NCI-H226 (cell line): ENCODE measurements at regions not wholly inside any gene's neighbourhood (a gene's known extent, or its start where the extent isn't known, plus 50 kb on each side); places are given as distances from the start of the nearest gene placed in this dataset.
"Not testable (repeated sequence)": the region's sequence is repeated elsewhere in the genome, so short reads cannot be mapped to it uniquely, and the experiment has no call there.

Source experiments
- DNase-seq: peaks from one replicate; pipeline ENCODE4 v3.0.0-alpha.2; 2015

GRCh38 chr2:7609974-7610373 is 692.8 kb downstream of the RNF144A start:
- no peak for DNase-seq

- no peak for DNase-seq
Observed at GRCh38 chr2:7611750-7612149, 694.5 kb downstream of the RNF144A start.

- DNase-seq, result peak; percentile 69
Observed at GRCh38 chr2:7612969-7613368, 695.8 kb downstream of the RNF144A start.

GRCh38 chr2:7613831-7614230 is 696.6 kb downstream of the RNF144A start:
- DNase-seq, result no peak

- no peak for DNase-seq
Observed at GRCh38 chr2:7618031-7618430, 700.8 kb downstream of the RNF144A start.

DNA sequence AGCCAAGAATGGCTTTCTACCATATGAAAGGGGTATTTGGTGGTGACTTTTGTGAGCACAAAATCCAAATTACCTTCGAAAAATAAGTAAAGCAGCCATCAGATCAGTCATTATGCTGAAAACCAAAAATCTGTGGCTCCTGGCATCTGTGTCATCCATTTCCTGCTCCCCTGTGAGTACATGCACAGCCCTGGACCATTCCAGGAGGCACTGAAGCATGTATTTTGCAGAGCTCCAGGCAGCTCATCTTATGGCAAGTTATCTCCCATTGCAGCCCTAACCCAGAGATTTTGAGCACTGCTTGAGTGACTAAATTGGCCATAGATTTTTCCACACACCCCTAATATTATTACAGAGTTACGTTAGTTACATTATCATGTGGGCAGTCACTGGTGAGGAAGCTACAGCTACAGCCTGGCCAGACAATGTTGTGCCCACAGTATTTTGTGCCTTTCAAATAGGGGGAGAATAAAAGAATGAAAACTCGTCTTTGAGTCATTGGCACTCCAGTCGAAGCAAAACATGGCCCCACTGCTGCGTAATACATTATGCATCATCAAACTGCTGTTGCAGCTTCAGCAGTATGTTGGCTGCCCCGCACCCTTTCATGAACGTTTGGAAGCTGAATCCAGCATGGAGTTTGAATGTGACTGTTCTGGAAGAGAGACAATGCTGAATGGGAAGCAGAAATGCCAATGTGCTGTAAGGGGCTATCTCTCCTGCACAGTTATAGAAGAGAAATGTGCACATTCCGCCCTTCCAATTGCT is 702.2 kb downstream of the RNF144A start:
- DNase-seq, result no peak

GRCh38 chr2:7620255-7620654 is 703.0 kb downstream of the RNF144A start:
- peak; percentile 26 for DNase-seq

DNA sequence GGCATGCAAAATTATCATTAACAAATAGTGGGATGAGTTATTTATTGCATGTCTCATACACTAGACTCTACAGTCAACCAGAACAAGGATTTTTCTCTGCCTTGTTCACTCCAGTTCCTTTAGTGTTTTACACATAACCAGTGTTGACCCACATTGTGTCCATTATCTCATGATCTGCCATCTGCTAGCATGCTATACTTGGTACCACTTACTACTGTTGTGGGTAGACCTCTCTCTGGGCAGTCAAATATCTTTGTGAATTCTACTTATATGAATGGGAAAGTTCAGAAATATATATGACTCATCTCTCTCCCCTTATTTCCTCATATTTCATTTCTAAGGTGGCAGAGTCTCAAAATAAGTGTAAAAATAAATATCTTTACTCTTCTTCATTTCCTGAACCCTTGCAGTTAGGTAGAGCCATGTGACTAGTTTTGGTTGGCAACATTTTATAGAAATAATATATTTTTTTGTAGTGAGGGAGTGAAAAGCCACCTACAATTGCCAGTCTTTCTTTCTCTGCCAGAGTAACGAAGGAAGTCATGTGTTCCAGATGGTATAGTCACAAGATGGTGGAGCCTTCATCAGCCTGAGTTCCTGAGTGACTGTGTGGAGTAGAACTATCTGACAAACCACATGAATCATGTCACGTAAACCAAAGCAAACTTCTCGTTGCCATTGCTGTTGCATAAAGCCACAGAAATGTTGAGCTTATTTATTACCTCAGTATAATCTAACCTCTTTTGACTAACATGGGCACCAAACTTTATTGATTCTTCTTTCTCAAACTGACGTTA is 704.0 kb downstream of the RNF144A start:
- peak; percentile 36 for DNase-seq

DNA sequence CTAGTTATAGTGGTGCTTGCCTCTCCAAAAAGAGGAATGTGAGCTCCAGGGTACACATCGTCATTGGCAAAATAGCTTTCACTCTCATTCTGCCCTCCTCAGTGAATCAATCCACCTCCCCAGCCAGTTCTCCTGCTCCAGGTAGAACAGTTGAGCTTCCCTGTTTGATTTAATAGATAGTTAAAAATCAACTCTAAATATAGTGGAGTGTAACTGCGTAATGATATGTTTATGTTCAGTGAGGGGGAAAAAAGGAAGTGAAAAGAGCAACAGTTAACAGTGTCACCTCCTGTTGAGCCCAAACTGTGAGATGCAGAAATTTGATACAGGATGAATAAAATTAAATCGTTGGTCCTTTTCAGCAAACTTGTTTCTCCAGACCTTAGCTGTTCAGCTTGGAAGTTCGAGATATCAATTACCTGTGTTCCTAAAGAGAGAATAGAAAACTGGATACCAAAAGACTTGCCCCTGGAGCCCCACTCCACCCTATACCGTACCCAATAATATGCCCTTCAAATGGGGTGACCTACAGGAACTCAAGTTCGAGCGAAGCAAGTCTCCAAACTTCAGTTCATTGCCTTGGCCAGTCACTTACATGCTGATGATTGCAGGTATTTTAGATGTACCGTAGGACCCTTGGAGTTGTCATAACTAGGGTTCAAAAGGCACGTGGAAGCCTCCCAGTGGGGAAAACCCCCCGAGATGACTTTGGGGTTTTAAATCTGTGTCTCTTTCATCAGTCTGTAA is 708.4 kb downstream of the RNF144A start:
- no peak for DNase-seq

- no peak for DNase-seq
Observed at GRCh38 chr2:7626139-7626537, 708.9 kb downstream of the RNF144A start.

DNA sequence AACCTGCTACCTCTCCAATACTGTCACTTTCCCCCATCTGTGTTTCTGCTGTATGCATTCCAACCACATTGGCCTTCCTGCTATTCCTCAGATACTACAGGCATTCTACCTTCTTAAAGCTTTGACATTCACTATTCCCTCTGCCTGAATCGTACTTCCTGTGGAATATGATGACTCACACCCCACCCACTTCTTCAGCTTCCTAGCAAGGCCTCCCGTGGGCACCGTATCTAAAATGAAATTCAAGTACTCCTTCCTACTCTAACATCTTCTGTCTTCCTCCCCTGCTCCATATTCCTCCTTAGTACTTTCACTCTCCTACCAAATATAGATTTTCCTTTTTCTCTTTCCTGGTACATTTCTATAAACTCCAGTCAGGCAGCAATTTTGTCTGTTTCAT is 710.4 kb downstream of the RNF144A start:
- DNase-seq, result peak; percentile 70

DNA sequence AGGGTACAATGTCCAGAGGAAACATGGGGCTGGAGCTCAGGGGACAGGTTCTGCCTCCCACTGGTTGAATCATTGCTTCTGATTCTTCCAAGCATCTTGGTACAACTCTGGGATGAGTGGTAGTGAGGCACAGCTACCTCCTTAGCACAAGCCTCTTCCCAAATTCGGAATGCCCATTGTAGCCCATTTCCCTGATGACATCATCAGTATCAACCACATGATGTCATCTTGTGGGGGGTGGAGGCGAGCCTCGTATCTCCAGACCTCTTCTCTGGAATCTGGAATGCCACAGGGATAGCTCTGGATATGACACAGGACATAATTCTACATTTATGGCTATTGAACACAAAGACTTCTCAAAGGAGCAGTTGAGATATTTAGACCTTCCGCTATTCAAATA is 715.2 kb downstream of the RNF144A start:
- no peak for DNase-seq

GRCh38 chr2:7633566-7634153 is 716.4 kb downstream of the RNF144A start:
- peak; percentile 13 for DNase-seq

- no peak for DNase-seq
Observed at GRCh38 chr2:7634409-7634808, 717.2 kb downstream of the RNF144A start.

GRCh38 chr2:7639476-7639875 is 722.3 kb downstream of the RNF144A start:
- peak; percentile 22 for DNase-seq

GRCh38 chr2:7641272-7641671 is 724.1 kb downstream of the RNF144A start:
- DNase-seq, result not testable (repeated sequence)

DNA sequence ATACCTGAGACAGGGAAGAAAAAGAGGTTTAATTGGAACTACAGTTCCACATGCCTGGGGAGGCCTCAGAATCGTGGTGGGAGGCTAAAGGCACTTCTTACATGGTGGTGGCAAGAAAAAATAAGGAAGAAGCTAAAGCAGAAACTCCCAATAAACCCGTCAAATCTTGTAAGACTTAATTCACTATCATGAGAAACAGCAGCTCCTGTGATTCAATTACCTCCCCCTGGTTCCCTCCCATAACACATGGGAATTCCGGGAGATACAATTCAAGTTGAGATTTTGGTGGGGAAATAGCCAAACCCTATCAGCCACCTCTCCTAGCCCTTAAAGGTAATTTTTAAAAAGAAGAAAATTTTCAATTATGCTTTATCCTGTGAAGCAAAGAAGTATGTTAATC is 728.8 kb downstream of the RNF144A start:
- DNase-seq, result no peak

DNA sequence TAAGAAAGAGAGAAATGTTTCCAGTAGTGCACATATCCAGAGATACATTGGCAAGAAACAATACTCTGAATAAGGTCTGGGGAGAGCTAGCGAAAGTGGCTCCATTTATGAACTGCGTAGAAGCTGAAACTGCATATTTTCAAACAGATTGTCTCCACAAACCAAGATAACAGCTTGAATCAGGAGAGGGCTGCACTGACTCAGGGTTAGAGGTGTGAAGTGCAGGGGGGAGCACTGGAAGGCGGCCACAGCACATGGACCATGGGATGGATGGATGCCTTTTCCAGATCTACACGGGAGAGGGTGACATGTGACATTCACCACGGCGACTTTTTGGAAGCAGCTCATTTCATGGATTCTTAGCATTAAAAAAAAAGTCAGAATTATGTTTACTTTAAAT is 729.4 kb downstream of the RNF144A start:
- no peak for DNase-seq

GRCh38 chr2:7648221-7648795 is 731.1 kb downstream of the RNF144A start:
- no peak for DNase-seq

- no peak for DNase-seq
Observed at GRCh38 chr2:7649461-7650228, 732.4 kb downstream of the RNF144A start.

DNA sequence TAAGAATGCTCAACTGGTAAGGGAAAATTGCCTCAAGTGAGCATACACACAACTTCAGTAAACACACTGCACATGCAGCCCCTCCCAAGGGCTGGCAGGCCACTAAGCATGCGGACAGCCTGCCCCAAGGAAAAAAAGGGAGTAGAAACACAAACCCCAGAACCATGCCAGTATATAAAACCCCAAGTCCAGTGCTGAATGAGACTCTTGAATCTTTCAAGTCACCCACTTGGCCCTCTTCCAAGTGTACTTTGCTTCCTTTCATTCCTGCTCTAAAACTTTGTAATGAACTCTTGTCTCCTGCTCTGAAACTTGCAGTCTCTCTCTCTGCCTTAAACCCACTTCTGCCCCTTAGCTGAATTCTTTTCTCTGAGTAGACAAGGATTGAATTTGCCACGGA is 736.4 kb downstream of the RNF144A start:
- no peak for DNase-seq

DNA sequence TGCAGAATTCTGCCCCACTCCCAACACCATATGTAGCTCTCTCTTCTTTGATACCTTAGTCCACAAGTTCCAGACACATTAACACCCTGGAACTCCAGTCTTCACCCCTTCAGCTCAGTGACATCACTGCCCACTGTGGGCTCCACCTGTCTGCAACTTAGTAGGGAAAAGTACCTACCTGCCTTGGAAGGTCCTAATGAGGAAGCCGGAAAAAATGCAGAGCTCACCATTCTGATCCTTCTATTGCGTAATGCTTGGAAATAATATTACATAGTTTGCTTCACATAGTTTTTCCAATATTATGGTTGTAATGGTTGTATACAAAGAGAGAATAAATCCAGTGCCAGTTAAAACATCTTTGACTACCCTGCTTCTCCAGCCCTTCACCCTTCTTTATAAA is 738.4 kb downstream of the RNF144A start:
- DNase-seq, result no peak
